22Rv1 (cell line): ENCODE measurements at regions not wholly inside any gene's neighbourhood (a gene's known extent, or its start where the extent isn't known, plus 50 kb on each side); places are given as distances from the start of the nearest gene placed in this dataset.

Experiments
- CTCF ChIP-seq: fragments of 450-650 bp; IDR thresholded peaks from 2 replicates; pipeline ENCODE4 v1.5.1; 2017; ENCODE audit warnings: mild to moderate bottlenecking
- ZFX ChIP-seq: fragments of 450-650 bp; IDR thresholded peaks from 2 replicates; pipeline ENCODE4 v1.6.1; 2017; ENCODE audit warnings: antibody characterized with exemption, borderline replicate concordance

- TF ChIP-seq CTCF (no peak), ZFX (no peak)
Observed at GRCh38 chr6:28775405-28776129, 148.2 kb downstream of the TRIM27 start.
